Caki2 (cell line): ENCODE measurements at regions not wholly inside any gene's neighbourhood (a gene's known extent, or its start where the extent isn't known, plus 50 kb on each side); places are given as distances from the start of the nearest gene placed in this dataset.

Experiments used
- DNase-seq: peaks from one replicate; pipeline ENCODE4 v3.0.0-alpha.2; 2015; ENCODE audit warnings: low read depth
- in situ Hi-C: cut with HindIII; loops from 2 replicates; pipeline ENCODE4 v1.10.0; 2016; ENCODE audit warnings: low sequenced_read_pairs, low pct_unique_long_range_greater_than_20kb, mixed read lengths

DNA sequence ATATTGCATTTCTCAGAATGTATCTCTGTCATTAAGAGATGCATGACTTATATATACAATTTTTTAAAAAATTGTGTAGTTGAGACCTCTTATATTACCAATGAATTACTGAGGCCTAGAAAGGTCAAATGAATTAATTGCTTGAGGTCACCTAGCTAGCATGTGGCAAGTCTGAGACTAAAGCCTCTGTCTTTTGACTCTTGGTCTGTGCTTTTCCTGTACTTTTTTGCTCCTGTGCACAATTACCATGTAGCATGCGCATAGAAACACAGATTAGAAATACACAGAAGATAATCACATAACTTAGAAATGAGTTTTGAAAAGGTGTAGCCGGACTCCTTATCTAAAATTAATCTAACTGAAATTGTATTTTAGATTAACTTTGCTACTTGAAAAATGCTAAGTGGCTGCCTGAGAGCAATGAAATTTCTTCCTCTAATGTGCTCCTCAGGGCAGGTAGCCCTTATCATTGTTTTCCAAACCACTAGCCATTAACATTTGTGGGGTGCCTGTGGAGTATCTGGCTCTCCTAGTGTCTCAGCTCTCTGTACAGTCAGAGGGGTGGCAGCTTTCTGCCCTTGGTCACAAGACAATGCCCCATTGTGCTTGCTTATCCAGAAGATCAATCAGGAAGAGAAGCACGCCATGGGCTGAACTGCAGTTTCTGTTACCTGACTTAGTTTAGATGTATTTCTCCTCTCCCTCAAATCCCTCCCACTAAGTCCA lies 119.6 kb downstream of the RFC3 start:
- in situ Hi-C loops = no loop called here
- no peak for DNase-seq

DNA sequence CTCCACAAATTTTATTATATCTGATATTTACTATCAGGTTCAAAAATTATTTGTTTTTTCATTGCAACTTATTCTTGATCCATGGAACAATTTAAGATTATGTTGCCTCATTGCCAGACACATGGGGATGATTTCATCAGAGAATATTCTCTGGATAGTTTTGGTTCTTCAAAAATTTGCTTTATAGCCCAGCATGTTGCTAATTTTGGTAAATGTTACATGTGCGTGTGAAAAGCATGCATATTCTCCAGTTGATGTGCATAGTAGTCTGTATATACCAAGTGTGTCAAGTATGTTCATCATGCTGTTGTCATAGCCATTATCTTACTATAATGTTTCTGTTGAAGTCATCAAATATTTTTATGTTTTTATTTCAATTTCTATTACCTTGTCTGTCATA lies 122.3 kb downstream of the RFC3 start:
- no peak for DNase-seq
- in situ Hi-C loops = no loop called here

DNA sequence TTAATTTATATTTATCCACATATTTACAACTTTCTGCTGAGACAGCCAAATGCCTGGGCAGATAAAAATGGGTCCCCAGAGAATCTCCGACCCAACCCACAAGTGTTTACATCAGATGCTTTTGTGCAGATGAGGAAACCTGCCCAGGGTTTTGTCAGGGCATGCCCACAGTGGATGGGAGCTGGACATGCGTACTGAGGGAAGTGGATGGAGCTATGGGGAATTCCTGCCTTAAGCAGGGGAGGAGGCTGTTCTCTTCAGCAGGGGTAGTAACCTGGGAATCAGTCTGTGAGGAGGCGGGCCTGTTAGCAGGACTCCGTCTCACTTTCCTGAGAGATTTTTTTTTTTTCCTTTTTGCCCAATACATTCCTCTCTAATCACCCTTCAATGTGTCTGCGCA lies 122.9 kb downstream of the RFC3 start:
- in situ Hi-C loops = no loop called here
- no peak for DNase-seq

DNA sequence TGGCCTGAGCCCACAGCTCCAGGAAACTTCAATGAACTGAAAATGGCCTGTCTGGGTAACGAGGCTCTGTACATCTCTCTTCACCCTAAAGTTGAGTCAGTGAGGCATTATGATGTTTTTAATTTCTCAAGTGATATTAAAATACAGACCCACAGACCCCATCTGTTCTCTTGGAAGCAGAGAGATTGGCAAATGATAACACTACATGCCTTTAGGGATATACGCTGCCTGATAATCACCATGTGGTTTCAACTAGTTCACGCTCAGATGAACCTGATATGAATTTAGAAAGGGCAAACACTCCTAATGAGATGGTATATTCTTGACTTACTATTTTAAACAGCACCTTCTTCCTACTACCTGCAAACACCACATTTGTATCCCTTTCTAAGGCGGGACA lies 127.5 kb downstream of the RFC3 start:
- DNase-seq = no peak
- in situ Hi-C loops = no loop called here

DNA sequence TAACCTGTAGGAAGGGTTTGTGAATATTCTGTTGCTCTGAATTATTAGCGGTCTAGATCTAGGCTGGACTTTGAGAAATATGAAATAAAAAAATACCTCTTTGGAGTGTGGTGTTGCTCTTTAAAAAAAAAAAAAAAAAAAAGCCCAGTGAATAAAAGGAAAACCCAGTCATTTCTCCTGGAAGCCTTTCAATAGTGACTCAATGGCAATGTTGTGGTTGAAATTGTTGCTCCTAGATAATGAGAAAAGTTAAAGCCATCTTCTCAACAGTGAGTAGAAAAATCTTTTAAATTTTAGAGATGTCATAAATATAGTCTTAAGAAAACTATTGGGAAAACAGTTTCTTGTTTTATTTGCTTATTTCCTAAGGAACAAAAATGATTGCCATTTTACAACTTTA lies 135.3 kb downstream of the RFC3 start:
- no peak for DNase-seq
- in situ Hi-C loops = no loop called here

DNA sequence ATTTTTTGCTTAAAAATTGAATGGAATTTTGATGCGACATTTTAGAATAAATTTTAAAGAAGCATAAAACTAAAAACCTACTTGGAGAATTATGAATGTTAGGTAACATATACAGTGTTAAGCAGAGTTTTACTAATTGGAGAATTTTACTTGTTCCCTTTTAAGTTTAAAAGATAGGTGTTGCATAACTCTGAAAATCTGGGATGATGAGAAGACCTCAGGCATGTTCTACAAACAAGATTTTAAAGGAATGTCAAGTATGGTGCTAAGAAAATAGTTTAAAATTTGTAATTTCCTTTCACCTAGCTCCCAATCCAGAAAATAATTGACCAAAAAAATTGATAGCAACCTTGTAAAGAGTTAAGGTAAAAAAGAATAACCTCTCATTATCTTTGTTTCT lies 135.8 kb downstream of the RFC3 start:
- DNase-seq = no peak
- in situ Hi-C loops = no loop called here

DNA sequence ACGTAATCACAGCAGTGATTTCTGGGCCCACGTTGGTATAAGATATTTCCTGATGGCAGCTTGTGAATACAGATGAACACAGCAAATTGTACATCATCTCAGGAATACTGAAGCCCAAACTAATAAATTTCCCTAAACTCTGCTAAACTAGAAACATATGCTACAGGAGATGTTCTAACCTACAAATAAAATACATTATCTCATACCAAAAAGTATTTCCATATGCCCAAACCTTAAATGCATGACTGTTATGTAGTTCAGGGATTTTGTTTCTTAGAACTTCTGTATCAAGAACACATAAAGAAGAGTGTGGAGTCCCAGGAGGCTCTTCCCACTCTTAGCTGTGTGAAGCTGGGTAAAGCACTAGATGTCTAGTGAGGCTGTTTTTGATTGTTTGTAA lies 138.4 kb downstream of the RFC3 start:
- no peak for DNase-seq
- in situ Hi-C loops = no loop called here

DNA sequence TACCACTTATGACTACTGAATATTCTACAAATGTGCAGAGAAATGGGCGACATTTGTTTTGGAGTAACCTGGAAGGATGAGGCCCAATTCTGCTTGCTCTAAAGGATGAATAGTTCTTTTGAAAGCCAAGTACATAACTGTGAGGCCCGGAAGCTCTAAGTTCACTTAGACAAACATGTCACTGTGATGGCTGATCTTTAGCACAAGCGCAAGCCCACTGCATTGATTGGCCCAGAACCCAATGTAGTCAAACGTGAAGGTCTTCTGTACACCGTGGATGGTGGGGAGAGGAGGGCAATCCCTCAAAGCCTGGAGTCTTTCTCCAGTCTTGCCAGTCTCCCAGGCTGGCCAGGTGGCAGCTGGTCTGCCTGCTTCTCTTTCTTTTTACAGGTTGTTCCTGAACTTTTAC lies 139.6 kb downstream of the RFC3 start:
- no peak for DNase-seq
- in situ Hi-C loops = no loop called here

DNA sequence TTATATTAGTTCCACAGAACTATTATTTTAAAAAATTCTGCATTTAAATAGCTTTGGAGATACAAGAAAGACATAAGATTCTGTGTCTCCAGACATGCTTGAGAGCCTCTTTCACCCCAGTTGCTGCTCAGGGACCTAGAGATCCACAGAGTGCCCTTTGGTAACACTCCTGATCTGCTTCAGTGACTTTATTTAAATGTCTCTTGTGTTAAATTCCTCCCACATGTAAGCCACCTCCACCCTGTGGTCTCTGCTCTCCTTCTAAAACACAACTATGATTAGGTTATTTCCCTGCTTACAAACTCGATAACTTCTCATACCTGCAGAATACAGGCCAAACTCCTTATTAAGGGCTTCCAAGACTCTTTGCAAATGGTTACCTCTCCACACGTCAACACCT lies 141.0 kb downstream of the RFC3 start:
- in situ Hi-C loops = no loop called here
- no peak for DNase-seq

DNA sequence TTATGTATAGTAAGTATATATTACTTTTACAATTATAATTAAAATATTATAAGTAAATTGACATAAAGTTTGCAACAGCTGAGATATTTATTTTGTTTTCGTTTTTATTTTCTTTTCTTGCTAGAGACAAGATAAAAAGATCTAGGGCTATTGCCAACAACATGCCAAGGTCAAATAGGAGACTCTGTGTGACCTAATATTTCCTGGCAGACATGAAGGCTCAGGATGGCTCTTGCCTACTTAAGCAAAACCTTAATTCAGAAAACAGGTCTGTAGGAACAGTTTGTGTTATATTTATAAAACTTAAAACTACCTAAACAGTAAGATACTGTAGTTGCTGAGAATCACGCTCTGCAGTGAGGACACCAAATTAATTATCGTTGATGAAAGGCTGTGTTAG lies 145.2 kb downstream of the RFC3 start:
- DNase-seq = no peak
- in situ Hi-C loops = no loop called here

DNA sequence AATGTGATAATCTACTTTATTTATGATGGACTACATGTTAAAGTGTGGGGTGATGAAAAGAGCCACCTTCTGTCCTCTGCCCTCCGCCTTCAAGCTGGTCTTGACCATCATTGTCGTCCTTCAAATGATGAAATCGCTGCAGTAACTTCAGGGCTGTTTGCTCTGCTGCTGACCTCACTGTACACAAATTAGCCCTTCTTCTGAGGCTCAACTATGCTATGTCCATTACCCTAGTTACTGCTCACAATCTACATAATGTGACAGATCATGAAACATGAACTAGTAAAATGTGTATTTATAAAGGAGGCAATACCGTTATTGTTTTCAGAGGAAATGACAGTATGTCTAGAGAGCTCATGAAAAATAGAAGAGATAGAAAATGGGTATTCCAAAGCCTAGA lies 145.9 kb downstream of the RFC3 start:
- in situ Hi-C loops = no loop called here
- no peak for DNase-seq

DNA sequence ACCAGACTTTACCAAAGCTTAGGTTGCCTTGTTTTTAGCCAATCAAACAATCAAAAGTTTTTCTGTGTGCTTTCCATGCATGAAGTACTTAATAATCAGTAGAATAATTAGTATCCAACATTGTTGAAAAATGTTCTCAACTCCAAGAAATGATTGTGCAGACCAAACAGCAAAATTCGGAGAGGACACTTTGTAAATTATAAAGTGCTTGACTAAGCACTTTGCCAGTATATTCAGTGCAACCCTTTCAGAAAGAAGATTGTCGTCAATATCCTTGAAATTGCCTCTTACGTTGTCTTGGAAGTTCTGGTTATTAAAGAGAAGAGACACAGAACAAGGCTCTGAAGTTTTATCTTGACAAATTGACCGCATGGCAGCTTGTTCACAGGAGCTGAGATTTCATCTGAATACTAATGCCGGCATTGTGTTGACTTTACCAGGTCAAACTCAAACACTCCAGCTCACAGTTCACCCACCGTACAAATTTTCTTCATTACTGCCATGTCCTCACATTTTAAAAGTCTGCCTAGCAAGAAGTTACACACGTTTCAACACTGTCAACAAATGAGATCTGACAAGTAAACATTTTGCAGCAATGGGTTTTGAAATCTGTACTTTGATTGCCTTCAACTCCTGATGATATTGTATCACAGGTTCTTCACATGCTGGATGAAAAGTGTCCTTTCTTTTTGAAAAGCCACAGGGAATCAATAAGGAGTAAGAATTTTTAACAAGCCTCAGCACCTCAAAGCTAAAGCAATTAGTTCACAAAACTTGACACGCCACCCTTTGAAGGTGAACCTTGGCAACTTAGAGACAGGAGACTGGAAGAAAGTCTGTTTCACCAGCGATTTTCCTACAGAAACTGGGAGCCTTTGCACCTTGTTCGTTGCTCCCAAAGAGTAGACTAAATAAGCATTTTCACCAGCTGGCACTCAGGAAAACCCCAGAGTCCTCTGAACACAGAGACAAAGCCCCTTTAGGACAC lies 150.9 kb downstream of the RFC3 start:
- in situ Hi-C loops = no loop called here
- no peak for DNase-seq

DNA sequence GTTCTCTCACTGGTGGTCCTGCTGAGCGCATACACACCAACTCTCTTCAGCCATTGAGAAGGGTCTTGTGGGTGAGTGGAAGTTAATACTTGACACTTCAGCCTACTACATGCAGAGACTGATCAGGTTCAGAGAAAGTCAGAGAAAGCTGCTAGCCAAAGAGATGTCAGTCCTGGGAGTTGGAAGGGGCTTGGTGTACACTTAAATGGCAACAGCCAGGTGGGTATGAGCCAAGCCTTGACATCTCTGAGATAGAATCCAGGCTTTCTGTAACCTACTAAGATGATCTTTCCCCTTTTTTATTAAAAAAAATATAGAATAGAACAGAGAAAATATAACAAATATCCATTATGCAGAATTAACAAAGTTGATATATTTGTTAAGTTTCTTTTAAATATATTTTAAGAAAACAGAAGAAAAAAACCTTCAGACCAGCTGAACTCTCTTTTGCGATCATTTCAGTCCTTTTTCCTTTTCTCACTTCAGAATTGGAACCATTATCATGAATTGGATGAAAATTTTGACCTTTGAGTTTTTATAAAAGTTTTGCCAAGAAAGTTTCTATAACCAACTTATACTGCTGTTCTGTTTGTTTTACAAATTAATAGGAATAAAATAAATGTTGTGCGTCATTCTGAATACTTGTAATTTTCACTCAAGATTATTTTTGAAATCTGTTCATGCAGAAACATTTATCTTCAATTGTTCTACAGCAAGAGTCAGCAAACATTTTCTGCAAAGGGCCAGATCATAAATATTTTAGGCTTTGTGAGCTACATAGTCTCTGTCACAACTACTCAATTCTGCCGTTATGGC lies 153.0 kb downstream of the RFC3 start:
- no peak for DNase-seq
- in situ Hi-C loops = no loop called here

DNA sequence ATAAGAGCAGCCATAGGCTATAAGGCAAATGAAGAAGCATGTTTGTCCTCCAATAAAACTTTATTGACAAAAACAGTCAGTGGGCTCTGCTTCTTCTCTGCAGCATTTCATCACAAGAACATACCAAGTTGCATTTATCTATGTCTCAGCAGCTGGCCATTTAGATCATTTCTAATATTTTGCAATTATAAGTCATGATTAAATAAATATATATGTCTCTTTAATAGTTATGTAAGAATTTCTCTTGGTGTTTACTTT lies 153.5 kb downstream of the RFC3 start:
- no peak for DNase-seq
- in situ Hi-C loops = no loop called here

DNA sequence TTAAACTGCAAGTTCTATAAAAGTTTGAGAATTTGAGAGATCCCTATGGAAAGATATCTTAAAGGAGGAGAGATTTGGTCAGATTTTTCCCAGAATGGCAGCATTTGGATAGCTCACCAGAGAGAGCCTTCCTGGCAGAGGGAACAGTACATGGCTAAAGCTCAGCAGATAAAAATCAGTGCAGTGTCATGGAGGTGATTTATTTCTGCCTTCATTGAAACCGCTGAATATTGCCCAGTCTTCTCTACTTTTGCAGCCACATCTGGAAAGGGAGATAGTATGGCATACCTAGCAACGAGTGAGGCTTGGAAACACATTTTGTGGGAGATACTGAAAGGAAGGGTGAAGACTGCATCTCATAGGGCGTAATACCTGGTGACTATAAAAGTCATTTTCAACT lies 155.2 kb downstream of the RFC3 start:
- DNase-seq = no peak
- in situ Hi-C loops = no loop called here

DNA sequence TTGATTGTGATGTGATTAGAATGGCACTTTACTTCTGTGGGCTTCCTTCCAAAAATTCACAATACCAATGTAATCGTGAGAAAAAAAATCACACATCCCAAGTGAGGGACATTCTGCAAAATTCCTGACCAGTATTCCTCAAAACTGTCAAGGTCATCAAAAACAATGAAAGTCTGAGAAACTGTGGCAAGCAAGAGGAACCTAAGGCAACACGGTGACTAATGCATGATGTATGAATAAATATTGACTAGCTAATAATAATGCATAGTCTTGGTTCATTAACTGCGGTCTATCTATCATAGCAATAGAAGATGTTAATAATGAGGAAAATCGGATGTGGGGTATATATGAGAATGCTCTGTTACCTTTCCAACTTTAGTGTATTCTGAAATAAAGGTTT lies 159.0 kb downstream of the RFC3 start:
- DNase-seq = no peak
- in situ Hi-C loops = no loop called here

DNA sequence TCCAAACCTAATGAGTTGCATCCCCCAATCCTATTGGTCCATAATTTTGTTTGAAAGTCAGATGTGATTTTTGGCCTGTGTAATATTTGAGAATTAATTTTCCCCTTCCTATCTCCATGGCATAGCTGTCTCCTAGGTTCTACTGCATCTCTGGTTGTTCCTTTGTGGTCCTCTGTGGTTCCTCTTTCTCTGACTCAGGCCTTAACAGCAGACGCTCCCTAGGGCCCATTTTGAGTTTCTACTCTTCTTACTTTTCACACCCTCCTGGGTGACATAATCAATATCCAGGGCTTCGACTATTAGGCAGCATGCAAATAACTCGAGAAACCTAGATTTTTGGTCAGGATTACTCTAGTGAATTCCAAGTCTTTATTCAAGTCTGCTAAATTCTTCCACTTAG lies 160.7 kb downstream of the RFC3 start:
- in situ Hi-C loops = no loop called here
- DNase-seq = no peak

DNA sequence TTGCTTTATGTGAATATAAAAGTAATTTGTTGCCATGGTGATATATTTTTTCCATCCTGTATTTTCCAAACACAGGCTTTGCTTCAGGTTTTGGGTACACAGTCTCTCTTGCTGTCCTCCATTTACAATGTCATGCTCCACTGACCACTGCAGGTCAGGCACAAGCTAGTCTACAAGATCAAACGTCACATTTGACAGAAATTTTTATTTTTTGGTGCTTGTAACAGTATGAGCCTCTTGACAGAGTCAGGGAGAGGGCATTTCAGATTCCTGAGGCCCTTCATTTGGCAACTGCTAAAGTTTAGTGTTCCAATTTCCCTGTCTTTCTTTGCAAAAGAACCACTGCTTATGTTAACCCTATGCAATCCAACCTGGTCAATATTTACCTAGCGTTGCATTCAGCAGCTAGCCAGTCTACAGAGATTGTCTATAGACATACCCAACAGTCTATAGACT lies 175.0 kb downstream of the RFC3 start:
- no peak for DNase-seq
- in situ Hi-C loops = no loop called here

DNA sequence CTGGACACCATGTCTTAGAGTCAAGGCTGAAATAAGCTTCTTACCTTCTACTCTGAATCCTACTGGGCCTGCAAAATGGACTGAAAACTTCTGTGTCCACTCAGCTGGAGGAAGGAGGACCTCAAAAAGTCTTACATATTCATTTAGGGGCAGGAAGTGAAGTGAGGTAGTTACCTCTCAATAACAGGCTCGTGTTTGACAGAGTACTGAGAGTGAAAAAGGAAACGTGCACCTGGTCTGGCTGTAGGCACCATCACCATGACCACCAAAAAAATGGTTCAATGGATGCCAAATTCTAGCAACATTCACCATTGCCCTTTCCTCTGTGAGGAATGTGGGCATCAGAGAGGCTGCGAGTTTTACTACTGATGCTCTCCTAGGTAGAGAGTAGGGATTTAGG lies 176.2 kb downstream of the RFC3 start:
- DNase-seq = no peak
- in situ Hi-C loops = no loop called here
